Calu3 (cell line): ENCODE measurements at regions not wholly inside any gene's neighbourhood (a gene's known extent, or its start where the extent isn't known, plus 50 kb on each side); places are given as distances from the start of the nearest gene placed in this dataset.

Source experiments
- BruUV-seq: library from RNA; stranded (reverse); fragments of 400-500 nt; replicated peaks from 2 replicates; lab custom pipeline; 2021; lab: Mats Ljungman, UMichigan
- CTCF ChIA-PET: fragments of 300-600 bp; sonication (Branson Sonifier 250); formaldehyde crosslinking; loops from one replicate; lab custom pipeline; 2022; ENCODE audit warnings: antibody characterized with exemption; lab: Charles Lee
- DNase-seq: peaks from one replicate; pipeline ENCODE4 v3.0.0; 2022
- H3K27ac Mint-ChIP-seq: one replicate; pipeline ENCODE4 v1.8.0; 2022; ENCODE audit warnings: mixed read lengths; ENCODE audit not compliant: unreplicated experiment
- H3K27me3 Mint-ChIP-seq: one replicate; pipeline ENCODE4 v1.8.0; 2022; ENCODE audit warnings: mixed read lengths; ENCODE audit not compliant: unreplicated experiment
- H3K36me3 Mint-ChIP-seq: one replicate; pipeline ENCODE4 v1.8.0; 2022; ENCODE audit warnings: mild to moderate bottlenecking, moderate library complexity, mixed read lengths; ENCODE audit not compliant: insufficient read depth, unreplicated experiment
- H3K4me1 Mint-ChIP-seq: one replicate; pipeline ENCODE4 v1.8.0; 2022; ENCODE audit warnings: mild to moderate bottlenecking, low read depth, mixed read lengths; ENCODE audit not compliant: unreplicated experiment
- H3K4me3 Mint-ChIP-seq: one replicate; pipeline ENCODE4 v1.8.0; 2022; ENCODE audit warnings: mild to moderate bottlenecking, low read depth, moderate library complexity, mixed read lengths; ENCODE audit not compliant: unreplicated experiment
- H3K9me3 Mint-ChIP-seq: one replicate; pipeline ENCODE4 v1.8.0; 2022; ENCODE audit warnings: low read depth, mixed read lengths; ENCODE audit not compliant: unreplicated experiment
- intact Hi-C: fragments of 100-400 bp; cut with micrococcal nuclease; formaldehyde crosslinking; loops from one replicate; pipeline ENCODE4 v1.10.0; 2022; ENCODE audit not compliant: unreplicated experiment
- TF ChIP-seq, protein P1 (sequence below): fragments of 200-600 bp; IDR thresholded peaks from one replicate; pipeline ENCODE4 v1.8.0; 2022; ENCODE audit warnings: antibody characterized with exemption; ENCODE audit not compliant: unreplicated experiment

DNA sequence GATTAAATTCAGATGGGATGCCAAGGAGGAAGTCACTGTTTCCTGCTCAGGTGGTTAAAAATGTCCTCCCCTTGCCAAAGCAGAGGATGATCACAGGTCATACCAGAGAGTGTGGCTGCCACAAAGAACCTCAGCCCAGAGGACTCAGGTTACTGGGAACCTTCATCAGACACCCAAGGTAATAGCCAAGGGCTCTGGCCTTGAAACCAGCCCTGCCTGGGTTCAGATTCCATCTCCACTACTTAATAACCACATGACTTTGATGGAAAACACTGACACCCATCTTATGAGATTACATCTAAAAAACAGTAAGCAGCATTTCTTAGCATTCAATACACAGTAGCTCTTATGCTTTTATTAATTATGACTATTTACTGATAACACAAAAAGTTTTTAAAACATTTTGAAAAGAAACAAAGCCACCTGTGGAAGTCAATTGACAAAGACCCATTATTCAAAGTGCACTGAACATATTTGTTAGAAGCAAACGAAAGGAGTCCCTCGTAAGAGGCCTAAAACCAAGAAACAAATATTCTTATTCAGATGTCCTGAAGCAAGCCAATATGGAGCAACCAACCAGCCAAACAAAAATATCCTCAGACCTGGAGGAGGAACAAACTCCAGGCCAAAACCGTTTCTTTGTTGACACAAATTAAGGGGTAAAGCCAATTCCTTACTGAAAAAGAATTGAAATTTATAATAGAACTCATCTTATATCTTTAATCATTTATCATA lies 241.5 kb downstream of the RNF152 start:
- H3K27me3 Mint-ChIP-seq: peaks cover 11% of the 10 kb centered on the region
- no peak overlapping the region for H3K4me3 Mint-ChIP-seq
- CTCF ChIA-PET: interaction anchor here (0.7 kb wide), 2 partner anchors 14 to 353 kb away, joined by 5 to 7 read pairs; no protein-coding TSS in a partner anchor
- TF ChIP-seq, protein P1, sequence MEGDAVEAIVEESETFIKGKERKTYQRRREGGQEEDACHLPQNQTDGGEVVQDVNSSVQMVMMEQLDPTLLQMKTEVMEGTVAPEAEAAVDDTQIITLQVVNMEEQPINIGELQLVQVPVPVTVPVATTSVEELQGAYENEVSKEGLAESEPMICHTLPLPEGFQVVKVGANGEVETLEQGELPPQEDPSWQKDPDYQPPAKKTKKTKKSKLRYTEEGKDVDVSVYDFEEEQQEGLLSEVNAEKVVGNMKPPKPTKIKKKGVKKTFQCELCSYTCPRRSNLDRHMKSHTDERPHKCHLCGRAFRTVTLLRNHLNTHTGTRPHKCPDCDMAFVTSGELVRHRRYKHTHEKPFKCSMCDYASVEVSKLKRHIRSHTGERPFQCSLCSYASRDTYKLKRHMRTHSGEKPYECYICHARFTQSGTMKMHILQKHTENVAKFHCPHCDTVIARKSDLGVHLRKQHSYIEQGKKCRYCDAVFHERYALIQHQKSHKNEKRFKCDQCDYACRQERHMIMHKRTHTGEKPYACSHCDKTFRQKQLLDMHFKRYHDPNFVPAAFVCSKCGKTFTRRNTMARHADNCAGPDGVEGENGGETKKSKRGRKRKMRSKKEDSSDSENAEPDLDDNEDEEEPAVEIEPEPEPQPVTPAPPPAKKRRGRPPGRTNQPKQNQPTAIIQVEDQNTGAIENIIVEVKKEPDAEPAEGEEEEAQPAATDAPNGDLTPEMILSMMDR: no peak
- H3K36me3 Mint-ChIP-seq: no peaks in the 10 kb centered on the region
- intact Hi-C loops: loop anchor here (2.0 kb wide), 1 partner anchor 45 kb away; no protein-coding TSS in a partner anchor
- no TSS peak for BruUV-seq
- H3K9me3 Mint-ChIP-seq: no peaks in the 10 kb centered on the region
- no peaks in the 10 kb centered on the region for H3K4me1 Mint-ChIP-seq
- peak; percentile 1 for DNase-seq
- H3K27ac Mint-ChIP-seq: no peak overlapping the region

DNA sequence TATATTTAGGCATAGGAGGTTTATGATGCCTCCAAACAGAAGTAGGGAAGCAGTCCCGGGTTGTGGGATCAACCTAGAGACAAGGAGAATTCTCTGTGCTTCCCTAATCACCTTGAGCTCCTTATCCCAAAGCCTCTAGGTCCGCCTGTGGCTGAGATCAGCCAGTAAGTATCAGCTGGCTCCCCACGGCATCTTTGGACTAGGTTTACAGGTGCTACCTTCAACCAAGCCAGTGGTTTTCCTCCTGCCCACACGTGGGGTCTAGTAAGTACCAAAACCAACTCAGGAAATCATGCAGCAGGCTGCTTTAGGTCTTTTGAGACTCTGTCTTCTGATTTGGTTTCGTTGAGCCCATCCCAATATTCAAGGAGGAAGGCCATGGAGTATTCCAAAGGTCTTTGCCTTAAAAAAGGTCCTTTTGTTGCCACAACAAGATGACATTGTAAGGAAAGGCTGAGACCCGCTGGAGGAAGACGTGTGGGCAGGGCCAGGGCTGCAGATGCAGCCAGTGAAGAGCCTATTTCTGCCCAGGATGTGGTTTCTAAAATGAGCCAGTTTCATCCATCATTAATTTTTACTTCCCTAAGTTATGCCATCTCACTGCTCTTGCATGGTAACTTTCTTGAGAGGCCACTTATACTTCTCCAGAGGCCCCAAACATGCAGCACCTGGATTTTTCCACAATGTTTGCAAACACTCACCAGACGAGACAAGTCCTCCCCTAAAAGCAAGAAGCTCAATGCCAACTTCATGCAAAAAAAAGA lies 248.7 kb downstream of the RNF152 start:
- intact Hi-C loops: no loop called here
- H3K36me3 Mint-ChIP-seq: no peaks in the 10 kb centered on the region
- BruUV-seq: no TSS peak
- CTCF ChIA-PET: no interaction called here
- H3K4me1 Mint-ChIP-seq: no peaks in the 10 kb centered on the region
- no peak overlapping the region for H3K27ac Mint-ChIP-seq
- H3K9me3 Mint-ChIP-seq: no peaks in the 10 kb centered on the region
- no peak for DNase-seq
- H3K4me3 Mint-ChIP-seq: no peak overlapping the region
- TF ChIP-seq, protein P1: no peak
- H3K27me3 Mint-ChIP-seq: peaks cover 30% of the 10 kb centered on the region

DNA sequence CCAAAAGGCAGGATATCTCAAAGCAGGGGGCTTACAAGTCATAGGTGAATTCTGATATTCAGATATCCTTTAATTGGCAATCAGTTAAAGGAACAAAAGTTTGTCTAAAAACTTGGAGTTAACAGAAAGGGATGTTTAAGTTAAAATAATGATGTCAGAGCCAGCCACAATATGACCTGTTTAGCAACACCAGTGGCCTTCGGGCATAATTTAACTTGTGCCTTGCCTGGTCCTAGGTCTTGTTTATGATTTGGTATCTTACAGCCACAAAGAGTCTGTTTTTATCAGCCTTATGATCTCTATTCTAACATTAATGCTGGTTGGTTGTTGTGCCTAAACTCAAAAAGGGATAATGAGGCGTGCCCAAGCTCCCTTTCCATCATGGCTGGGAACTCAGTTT lies 252.9 kb downstream of the RNF152 start:
- TF ChIP-seq, protein P1: no peak
- peaks cover 9% of the 10 kb centered on the region for H3K4me1 Mint-ChIP-seq
- CTCF ChIA-PET: no interaction called here
- no TSS peak for BruUV-seq
- no peaks in the 10 kb centered on the region for H3K36me3 Mint-ChIP-seq
- intact Hi-C loops: loop anchor here (5.0 kb wide), 1 partner anchor 97 kb away; no protein-coding TSS in a partner anchor
- H3K4me3 Mint-ChIP-seq: no peak overlapping the region
- DNase-seq: no peak
- peaks cover 12% of the 10 kb centered on the region for H3K27me3 Mint-ChIP-seq
- H3K9me3 Mint-ChIP-seq: no peaks in the 10 kb centered on the region
- H3K27ac Mint-ChIP-seq: no peak overlapping the region

DNA sequence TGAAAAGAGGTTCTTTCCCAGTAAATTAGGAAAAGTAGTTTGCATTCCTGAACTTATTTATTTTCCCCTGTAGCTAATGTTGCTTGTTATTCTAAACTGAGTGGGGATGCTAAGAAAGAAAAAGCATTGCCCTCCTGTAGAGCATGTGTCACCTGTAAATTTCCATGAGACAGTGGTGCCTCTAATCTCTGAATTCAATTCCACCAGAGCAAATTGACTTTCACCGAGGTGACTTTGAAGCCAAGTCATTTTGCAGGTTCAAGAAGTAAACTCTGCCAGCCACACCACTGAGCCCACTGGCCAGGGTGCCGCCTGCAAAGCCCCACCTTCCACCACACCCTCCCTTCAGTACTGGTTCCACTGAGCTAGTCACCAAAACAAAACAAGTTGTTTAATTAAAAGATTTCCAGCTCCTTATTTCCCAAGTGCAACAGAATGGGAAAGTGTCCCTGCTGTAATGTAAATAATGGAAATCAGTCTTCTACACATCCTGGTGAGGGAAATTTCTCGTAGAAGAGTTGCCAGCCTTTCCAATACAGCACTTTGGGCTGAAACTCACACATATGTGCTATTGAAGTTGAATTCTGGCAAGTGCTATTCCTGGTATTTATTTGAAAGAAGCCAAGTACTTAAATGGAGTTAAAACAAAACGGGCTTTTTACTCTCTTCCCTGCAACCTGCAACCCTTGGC lies 254.8 kb downstream of the RNF152 start:
- Mint-ChIP-seq H3K36me3 (no peaks in the 10 kb centered on the region), H3K27ac (no peak overlapping the region), H3K9me3 (no peaks in the 10 kb centered on the region), H3K4me3 (no peak overlapping the region), H3K27me3 (peaks cover 1% of the 10 kb centered on the region), H3K4me1 (peaks cover 9% of the 10 kb centered on the region)
- intact Hi-C loops: loop anchor here (5.0 kb wide), 1 partner anchor 99 kb away; no protein-coding TSS in a partner anchor
- TF ChIP-seq, protein P1: no peak
- CTCF ChIA-PET: no interaction called here
- no TSS peak for BruUV-seq
- no peak for DNase-seq
